Astrocyte (in vitro differentiated cells and primary cell): ENCODE measurements at regions not wholly inside any gene's neighbourhood (a gene's known extent, or its start where the extent isn't known, plus 50 kb on each side); places are given as distances from the start of the nearest gene placed in this dataset.

ENCODE experiments used
- DNase-seq: peaks from one replicate; pipeline ENCODE4 v3.0.0-alpha.2; 2010; ENCODE audit warnings: low read depth
- FAIRE-seq: peaks from 2 replicates; lab custom pipeline; 2011; peaks lifted over from hg19 to GRCh38; lab: Jason Lieb, UNC
- H2AFZ ChIP-seq: 2 replicates; pipeline ENCODE4 v1.6.0; 2012; ENCODE audit warnings: low read depth, low read length, inconsistent platforms
- H3K27ac ChIP-seq: 2 replicates; pipeline ENCODE4 v1.5.1; 2011; ENCODE audit warnings: low read depth, low read length, inconsistent platforms
- H3K27me3 ChIP-seq: 2 replicates; pipeline ENCODE4 v1.6.0; 2011; ENCODE audit warnings: low read length, inconsistent platforms; ENCODE audit not compliant: insufficient read depth
- H3K36me3 ChIP-seq: 2 replicates; pipeline ENCODE4 v1.5.1; 2011; ENCODE audit warnings: low read length, inconsistent platforms; ENCODE audit not compliant: insufficient read depth
- H3K4me1 ChIP-seq: 2 replicates; pipeline ENCODE4 v1.5.1; 2011; ENCODE audit warnings: low read length, inconsistent platforms; ENCODE audit not compliant: insufficient read depth
- H3K4me2 ChIP-seq: 2 replicates; pipeline ENCODE4 v1.6.0; 2012; ENCODE audit warnings: low read length, inconsistent platforms
- H3K4me3 ChIP-seq: 2 replicates; pipeline ENCODE4 v1.5.1; 2011; ENCODE audit warnings: low read depth, mild to moderate bottlenecking, low read length, inconsistent platforms; ENCODE audit not compliant: insufficient read depth
- H3K79me2 ChIP-seq: 2 replicates; pipeline ENCODE4 v1.6.0; 2012; ENCODE audit warnings: mild to moderate bottlenecking, low read length, inconsistent platforms; ENCODE audit not compliant: insufficient read depth
- H3K9ac ChIP-seq: 2 replicates; pipeline ENCODE4 v1.6.0; 2012; ENCODE audit warnings: mild to moderate bottlenecking, low read length, inconsistent platforms
- H3K9me3 ChIP-seq: 2 replicates; pipeline ENCODE4 v1.5.1; 2012; ENCODE audit warnings: low read depth, mild to moderate bottlenecking, low read length, inconsistent platforms; ENCODE audit not compliant: insufficient read depth
- H4K20me1 ChIP-seq: 2 replicates; pipeline ENCODE4 v1.6.0; 2012; ENCODE audit warnings: low read length, inconsistent platforms; ENCODE audit not compliant: insufficient read depth
- H3K27ac Mint-ChIP-seq: one replicate; pipeline ENCODE4 v1.8.0; 2021; ENCODE audit warnings: mild to moderate bottlenecking, mixed read lengths; ENCODE audit not compliant: unreplicated experiment
- H3K27me3 Mint-ChIP-seq: one replicate; pipeline ENCODE4 v1.8.0; 2021; ENCODE audit warnings: low read depth, mixed read lengths; ENCODE audit not compliant: unreplicated experiment
- H3K36me3 Mint-ChIP-seq: one replicate; pipeline ENCODE4 v1.8.0; 2021; ENCODE audit warnings: low read depth, mixed read lengths; ENCODE audit not compliant: unreplicated experiment
- H3K4me1 Mint-ChIP-seq: one replicate; pipeline ENCODE4 v1.8.0; 2021; ENCODE audit warnings: low read depth, mixed read lengths; ENCODE audit not compliant: unreplicated experiment
- H3K4me3 Mint-ChIP-seq: one replicate; pipeline ENCODE4 v1.8.0; 2021; ENCODE audit warnings: mild to moderate bottlenecking, moderate library complexity, mixed read lengths; ENCODE audit not compliant: unreplicated experiment
- H3K9me3 Mint-ChIP-seq: one replicate; pipeline ENCODE4 v1.8.0; 2021; ENCODE audit warnings: mild to moderate bottlenecking, mixed read lengths; ENCODE audit not compliant: unreplicated experiment
- EZH2 ChIP-seq: IDR thresholded peaks from 2 replicates; pipeline ENCODE4 v1.6.1; 2012; ENCODE audit warnings: mild to moderate bottlenecking, low read length, inconsistent platforms; ENCODE audit not compliant: insufficient read depth
- TF ChIP-seq, protein P1 (sequence below): IDR thresholded peaks from 2 replicates; pipeline ENCODE4 v1.5.1; 2011; ENCODE audit warnings: low read depth, mild to moderate bottlenecking, inconsistent platforms, low read length, moderate library complexity; ENCODE audit not compliant: insufficient read depth

DNA sequence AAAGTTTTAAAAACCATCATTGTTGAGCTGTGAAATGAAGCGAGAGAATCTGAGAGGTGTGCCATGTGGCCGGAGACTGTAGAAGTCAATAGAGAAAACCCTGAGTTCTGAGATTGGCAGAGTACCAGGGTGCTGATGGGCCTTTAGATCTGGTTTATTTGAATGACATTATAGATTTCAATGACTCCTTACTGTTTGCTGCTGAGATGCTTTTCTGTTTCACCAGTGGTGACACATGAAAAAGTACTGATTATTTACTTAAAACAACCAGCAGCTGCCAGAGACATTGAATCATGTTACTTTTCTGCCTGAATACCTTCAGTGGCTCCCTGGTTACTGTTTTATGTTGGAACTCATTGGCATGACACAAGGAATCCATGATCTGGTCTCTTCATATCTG lies 602.7 kb upstream of the ZNF804A start:
- H3K27me3 Mint-ChIP-seq = peaks cover 2% of the 10 kb centered on the region

DNA sequence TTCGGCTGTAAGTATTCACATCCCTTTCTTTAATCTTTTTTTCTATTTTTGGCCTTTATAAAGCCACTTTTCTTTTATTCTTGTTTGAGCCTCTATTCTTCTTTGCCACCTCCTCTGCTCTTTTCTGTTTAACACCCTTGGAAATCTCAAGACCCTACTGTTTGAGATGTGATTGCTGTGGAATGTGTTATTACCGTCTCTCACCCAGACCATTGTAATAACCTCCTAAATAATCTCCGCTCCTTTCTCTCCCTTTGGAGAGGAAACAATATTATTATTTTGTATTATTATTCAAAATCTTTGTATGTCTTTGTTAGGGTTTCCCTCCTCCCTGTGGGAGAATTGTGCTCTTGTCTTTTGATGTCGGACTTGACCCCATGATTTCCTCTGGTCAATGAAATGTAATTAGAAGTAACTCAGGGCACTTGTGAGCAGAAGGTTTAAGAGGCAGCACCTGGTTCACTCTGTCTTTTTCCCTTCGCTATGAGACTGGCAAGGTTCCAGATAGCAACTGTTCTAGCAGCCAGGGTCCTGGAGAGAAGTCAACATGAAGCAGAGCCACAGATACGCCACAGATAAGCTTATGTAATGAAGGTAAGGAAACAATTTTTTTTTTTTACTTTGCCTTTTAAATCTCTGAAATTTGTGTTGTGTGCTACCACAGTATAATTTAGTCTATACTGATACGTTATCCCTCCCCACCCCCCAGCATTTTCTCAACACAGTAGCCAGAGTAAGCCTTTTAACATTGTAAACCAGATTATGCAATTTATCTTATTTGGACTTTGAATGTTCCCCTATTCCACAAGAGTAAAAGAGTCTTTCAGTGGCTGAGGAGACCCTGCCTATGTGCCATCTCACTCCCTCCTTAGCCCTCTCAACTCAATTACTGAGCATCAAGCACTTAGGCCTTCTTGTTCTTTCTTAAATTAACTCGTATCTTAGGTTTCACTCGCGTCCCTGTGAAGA lies 601.2 kb upstream of the ZNF804A start:
- FAIRE-seq (no peak), DNase-seq (peak; percentile 7)
- Mint-ChIP-seq H3K27ac (no peak overlapping the region), H3K36me3 (peaks cover 2% of the 10 kb centered on the region), H3K4me3 (no peak overlapping the region), H3K9me3 (no peaks in the 10 kb centered on the region), H3K27me3 (peaks cover 2% of the 10 kb centered on the region), H3K4me1 (peaks cover 16% of the 10 kb centered on the region)
- no peaks in the 10 kb centered on the region for H4K20me1 ChIP-seq
- no peak overlapping the region for H3K27ac ChIP-seq
- no peaks in the 10 kb centered on the region for H3K27me3 ChIP-seq
- H3K9ac ChIP-seq = no peak overlapping the region
- H3K4me3 ChIP-seq = no peak overlapping the region
- H3K9me3 ChIP-seq = no peaks in the 10 kb centered on the region
- no peak overlapping the region for H3K4me2 ChIP-seq
- H3K79me2 ChIP-seq = no peaks in the 10 kb centered on the region
- H2AFZ ChIP-seq = no peak overlapping the region
- H3K36me3 ChIP-seq = no peaks in the 10 kb centered on the region
- TF ChIP-seq EZH2 = no peak
- TF ChIP-seq, protein P1, sequence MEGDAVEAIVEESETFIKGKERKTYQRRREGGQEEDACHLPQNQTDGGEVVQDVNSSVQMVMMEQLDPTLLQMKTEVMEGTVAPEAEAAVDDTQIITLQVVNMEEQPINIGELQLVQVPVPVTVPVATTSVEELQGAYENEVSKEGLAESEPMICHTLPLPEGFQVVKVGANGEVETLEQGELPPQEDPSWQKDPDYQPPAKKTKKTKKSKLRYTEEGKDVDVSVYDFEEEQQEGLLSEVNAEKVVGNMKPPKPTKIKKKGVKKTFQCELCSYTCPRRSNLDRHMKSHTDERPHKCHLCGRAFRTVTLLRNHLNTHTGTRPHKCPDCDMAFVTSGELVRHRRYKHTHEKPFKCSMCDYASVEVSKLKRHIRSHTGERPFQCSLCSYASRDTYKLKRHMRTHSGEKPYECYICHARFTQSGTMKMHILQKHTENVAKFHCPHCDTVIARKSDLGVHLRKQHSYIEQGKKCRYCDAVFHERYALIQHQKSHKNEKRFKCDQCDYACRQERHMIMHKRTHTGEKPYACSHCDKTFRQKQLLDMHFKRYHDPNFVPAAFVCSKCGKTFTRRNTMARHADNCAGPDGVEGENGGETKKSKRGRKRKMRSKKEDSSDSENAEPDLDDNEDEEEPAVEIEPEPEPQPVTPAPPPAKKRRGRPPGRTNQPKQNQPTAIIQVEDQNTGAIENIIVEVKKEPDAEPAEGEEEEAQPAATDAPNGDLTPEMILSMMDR = no peak
- peaks cover 8% of the 10 kb centered on the region for H3K4me1 ChIP-seq

More for the DNA sequence above, 602.7 kb upstream of the ZNF804A start:
- Mint-ChIP-seq H3K9me3 (no peaks in the 10 kb centered on the region), H3K36me3 (peaks cover 2% of the 10 kb centered on the region), H3K4me1 (peaks cover 16% of the 10 kb centered on the region), H3K27ac (no peak overlapping the region), H3K4me3 (no peak overlapping the region)
- Histone ChIP-seq H3K9me3 (no peaks in the 10 kb centered on the region), H3K4me1 (peaks cover 8% of the 10 kb centered on the region), H3K4me2 (peak overlapping the region; percentile 39), H3K79me2 (no peaks in the 10 kb centered on the region), H2AFZ (no peak overlapping the region), H3K4me3 (no peak overlapping the region), H3K27ac (no peak overlapping the region), H3K27me3 (no peaks in the 10 kb centered on the region), H3K9ac (no peak overlapping the region), H4K20me1 (no peaks in the 10 kb centered on the region), H3K36me3 (no peaks in the 10 kb centered on the region)
- TF ChIP-seq, protein P1 = no peak
- TF ChIP-seq EZH2 = no peak
- DNase-seq = peak; percentile 79
- FAIRE-seq = no peak
